ENCODE measurements at regions not wholly inside any gene's neighbourhood (a gene's known extent, or its start where the extent isn't known, plus 50 kb on each side); places are given as distances from the start of the nearest gene placed in this dataset.

GRCh38 chr10:100683545-100684300, 61.7 kb upstream of the PAX2 start:
- H3K9me3 ChIP-seq (ENCODE audit: control insufficient read depth, low read length, poor library complexity, severe bottlenecking): no peaks in the 10 kb centered on the region
- H3K27me3 Mint-ChIP-seq: peaks cover 71% of the 10 kb centered on the region
- no peak overlapping the region for H3K4me3 Mint-ChIP-seq
- no peak for ATAC-seq
- peaks cover 8% of the 10 kb centered on the region for H3K36me3 Mint-ChIP-seq (ENCODE audit: low read depth)
- H3K27ac Mint-ChIP-seq: no peak overlapping the region
- H3K4me1 Mint-ChIP-seq: peaks cover 10% of the 10 kb centered on the region
- DNase-seq: no peak

- no peak overlapping the region for H3K27ac Mint-ChIP-seq
- peaks cover 10% of the 10 kb centered on the region for H3K4me1 Mint-ChIP-seq
- H3K4me3 Mint-ChIP-seq: no peak overlapping the region
- H3K36me3 Mint-ChIP-seq (ENCODE audit: low read depth): peaks cover 8% of the 10 kb centered on the region
- peaks cover 73% of the 10 kb centered on the region for H3K27me3 Mint-ChIP-seq
- H3K9me3 ChIP-seq (ENCODE audit: control insufficient read depth, low read length, poor library complexity, severe bottlenecking): no peaks in the 10 kb centered on the region
- DNase-seq (no peak), ATAC-seq (no peak)
These were observed 60.6 kb upstream of the PAX2 start for GRCh38 chr10:100684688-100685235.

- H3K27ac Mint-ChIP-seq: no peak overlapping the region
- H3K4me1 Mint-ChIP-seq: peaks cover 10% of the 10 kb centered on the region
- peaks cover 8% of the 10 kb centered on the region for H3K36me3 Mint-ChIP-seq (ENCODE audit: low read depth)
- no peak overlapping the region for H3K4me3 Mint-ChIP-seq
- peaks cover 68% of the 10 kb centered on the region for H3K27me3 Mint-ChIP-seq
- no peaks in the 10 kb centered on the region for H3K9me3 ChIP-seq (ENCODE audit: control insufficient read depth, low read length, poor library complexity, severe bottlenecking)
- ATAC-seq: no peak
- DNase-seq: no peak
These were observed 60.1 kb upstream of the PAX2 start for GRCh38 chr10:100685331-100685730.

- DNase-seq (no peak), ATAC-seq (no peak)
- peaks cover 10% of the 10 kb centered on the region for H3K36me3 Mint-ChIP-seq (ENCODE audit: low read depth)
- no peak overlapping the region for H3K27ac Mint-ChIP-seq
- no peaks in the 10 kb centered on the region for H3K9me3 ChIP-seq (ENCODE audit: control insufficient read depth, low read length, poor library complexity, severe bottlenecking)
- H3K4me3 Mint-ChIP-seq: no peak overlapping the region
- peaks cover 82% of the 10 kb centered on the region for H3K27me3 Mint-ChIP-seq
- H3K4me1 Mint-ChIP-seq: peaks cover 10% of the 10 kb centered on the region
These were observed 58.0 kb upstream of the PAX2 start for GRCh38 chr10:100687143-100688003.

GRCh38 chr10:100688201-100688600, 57.2 kb upstream of the PAX2 start:
- ATAC-seq (no peak), DNase-seq (no peak)
- Mint-ChIP-seq H3K27me3 (peaks cover 77% of the 10 kb centered on the region), H3K36me3 (ENCODE audit: low read depth) (peaks cover 10% of the 10 kb centered on the region), H3K27ac (no peak overlapping the region), H3K4me3 (no peak overlapping the region), H3K4me1 (peaks cover 10% of the 10 kb centered on the region)
- H3K9me3 ChIP-seq (ENCODE audit: control insufficient read depth, low read length, poor library complexity, severe bottlenecking): no peaks in the 10 kb centered on the region

- peaks cover 5% of the 10 kb centered on the region for H3K4me1 Mint-ChIP-seq
- DNase-seq: no peak
- peaks cover 2% of the 10 kb centered on the region for H3K36me3 Mint-ChIP-seq (ENCODE audit: low read depth)
- H3K27me3 Mint-ChIP-seq: peaks cover 27% of the 10 kb centered on the region
- ATAC-seq: no peak
- no peak overlapping the region for H3K27ac Mint-ChIP-seq
- H3K4me3 Mint-ChIP-seq: no peak overlapping the region
- H3K9me3 ChIP-seq (ENCODE audit: control insufficient read depth, low read length, poor library complexity, severe bottlenecking): no peaks in the 10 kb centered on the region
These were observed 51.6 kb upstream of the PAX2 start for GRCh38 chr10:100693821-100694220.

Measured in T-helper 17 cell (primary cell).